ENCODE measurements at regions not wholly inside any gene's neighbourhood (a gene's known extent, or its start where the extent isn't known, plus 50 kb on each side); places are given as distances from the start of the nearest gene placed in this dataset.

- H3K27me3 ChIP-seq (replicated peaks; ENCODE audit: insufficient read depth, low read depth, low read length, poor library complexity) = peaks cover 6% of the 10 kb centered on the region
- H3K9me3 ChIP-seq (ENCODE audit: low read depth, low read length, poor library complexity, severe bottlenecking) = no peaks in the 10 kb centered on the region
- DNase-seq (ENCODE audit: low spot score) = no peak
- no peaks in the 10 kb centered on the region for H3K4me1 ChIP-seq (ENCODE audit: insufficient read depth, low read length, poor library complexity, severe bottlenecking)
- H3K27ac ChIP-seq (ENCODE audit: low read depth, low read length, poor library complexity, severe bottlenecking) = no peak overlapping the region
- POLR2A ChIA-PET (ENCODE audit: low non-redundant PET) = no interaction called here
- no TSS peak for BruUV-seq (replicated peaks)
- H3K36me3 ChIP-seq (ENCODE audit: insufficient read depth, low read length, poor library complexity, severe bottlenecking) = no peaks in the 10 kb centered on the region
- intact Hi-C loops (cut with micrococcal nuclease; ENCODE audit: unreplicated experiment) = no loop called here
- CTCF ChIA-PET = no interaction called here
- no peak overlapping the region for H3K4me3 ChIP-seq (ENCODE audit: low read depth, low read length, poor library complexity, severe bottlenecking)
- no peak for TF ChIP-seq EZH2 (IDR thresholded peaks at IDR 0.05; ENCODE audit: borderline replicate concordance, low read depth, low read length, poor library complexity, severe bottlenecking)
- TF ChIP-seq CTCF (conservative IDR thresholded peaks at IDR 0.05; ENCODE audit: low read depth, low read length) = no peak
Observed at GRCh38 chr10:93182049-93182327, 108.3 kb downstream of the CYP26A1 start.

DNA sequence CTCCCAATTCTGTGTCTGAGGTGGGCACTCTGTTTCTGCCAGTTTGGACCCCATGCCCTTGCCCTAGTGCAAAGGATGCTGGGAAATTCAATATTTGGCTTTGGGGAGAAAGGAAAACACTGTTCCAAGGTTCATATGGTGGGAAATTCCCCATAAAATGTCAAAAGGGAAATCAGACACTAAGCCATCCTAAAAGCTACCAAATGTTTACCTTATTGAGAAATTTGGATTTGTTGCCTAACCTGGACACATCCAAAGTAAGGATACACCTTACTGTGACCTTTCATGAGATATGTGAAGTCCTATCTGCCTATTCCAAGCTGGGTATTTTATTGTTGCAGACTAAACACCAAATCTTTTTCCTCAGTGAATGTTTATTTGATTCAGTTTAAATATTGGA lies 109.1 kb downstream of the CYP26A1 start:
- BruUV-seq (replicated peaks) = no TSS peak

DNA sequence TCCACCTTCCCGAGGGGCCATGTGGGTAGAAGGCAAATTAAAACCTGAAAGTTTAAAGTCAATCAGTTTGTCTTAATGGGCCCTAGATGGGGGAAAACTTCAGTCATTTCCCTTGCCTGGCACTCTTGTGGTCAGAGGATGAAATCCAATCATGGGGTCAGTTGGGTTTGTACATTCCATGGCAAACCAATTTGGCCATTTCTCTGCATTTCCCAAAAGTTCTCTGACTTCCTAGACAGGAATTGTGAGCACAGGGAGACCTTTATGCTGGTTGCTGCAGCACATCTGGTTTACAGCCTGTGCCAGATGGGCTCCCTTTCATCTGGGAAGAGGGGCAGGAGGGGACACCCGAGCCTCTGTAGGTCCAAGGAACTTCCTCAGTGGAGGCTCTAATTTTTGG lies 113.0 kb downstream of the CYP26A1 start:
- no peak for DNase-seq (ENCODE audit: low spot score)
- Histone ChIP-seq H3K36me3 (ENCODE audit: insufficient read depth, low read length, poor library complexity, severe bottlenecking) (no peaks in the 10 kb centered on the region), H3K4me1 (ENCODE audit: insufficient read depth, low read length, poor library complexity, severe bottlenecking) (no peaks in the 10 kb centered on the region), H3K27ac (ENCODE audit: low read depth, low read length, poor library complexity, severe bottlenecking) (no peak overlapping the region), H3K27me3 (replicated peaks; ENCODE audit: insufficient read depth, low read depth, low read length, poor library complexity) (peaks cover 13% of the 10 kb centered on the region), H3K9me3 (ENCODE audit: low read depth, low read length, poor library complexity, severe bottlenecking) (no peaks in the 10 kb centered on the region), H3K4me3 (ENCODE audit: low read depth, low read length, poor library complexity, severe bottlenecking) (no peak overlapping the region)
- ChIA-PET CTCF (no interaction called here), POLR2A (ENCODE audit: low non-redundant PET) (no interaction called here)
- intact Hi-C loops (cut with micrococcal nuclease; ENCODE audit: unreplicated experiment) = no loop called here
- no TSS peak for BruUV-seq (replicated peaks)
- TF ChIP-seq CTCF (conservative IDR thresholded peaks at IDR 0.05; ENCODE audit: low read depth, low read length) = no peak

More for the DNA sequence above, 109.1 kb downstream of the CYP26A1 start:
- peaks cover 8% of the 10 kb centered on the region for H3K27me3 ChIP-seq (replicated peaks; ENCODE audit: insufficient read depth, low read depth, low read length, poor library complexity)
- no peak for DNase-seq (ENCODE audit: low spot score)
- ChIA-PET POLR2A (ENCODE audit: low non-redundant PET) (no interaction called here), CTCF (interaction anchor here (0.6 kb wide), 1 partner anchor 1258 kb away, joined by 3 read pairs; no protein-coding TSS in a partner anchor)
- no peaks in the 10 kb centered on the region for H3K36me3 ChIP-seq (ENCODE audit: insufficient read depth, low read length, poor library complexity, severe bottlenecking)
- H3K27ac ChIP-seq (ENCODE audit: low read depth, low read length, poor library complexity, severe bottlenecking) = no peak overlapping the region
- no peaks in the 10 kb centered on the region for H3K4me1 ChIP-seq (ENCODE audit: insufficient read depth, low read length, poor library complexity, severe bottlenecking)
- intact Hi-C loops (cut with micrococcal nuclease; ENCODE audit: unreplicated experiment) = no loop called here
- TF ChIP-seq CTCF (conservative IDR thresholded peaks at IDR 0.05; ENCODE audit: low read depth, low read length) (no peak), EZH2 (IDR thresholded peaks at IDR 0.05; ENCODE audit: borderline replicate concordance, low read depth, low read length, poor library complexity, severe bottlenecking) (no peak)
- H3K9me3 ChIP-seq (ENCODE audit: low read depth, low read length, poor library complexity, severe bottlenecking) = no peaks in the 10 kb centered on the region
- no peak overlapping the region for H3K4me3 ChIP-seq (ENCODE audit: low read depth, low read length, poor library complexity, severe bottlenecking)
